Left ventricle myocardium superior (tissue), 1 donor: ENCODE measurements at regions not wholly inside any gene's neighbourhood (a gene's known extent, or its start where the extent isn't known, plus 50 kb on each side); places are given as distances from the start of the nearest gene placed in this dataset.
A peak's percentile ranks its signal among the peaks of the same experiment; 100 is the strongest.
"Not testable (repeated sequence)": the region's sequence is repeated elsewhere in the genome, so short reads cannot be mapped to it uniquely, and the experiment has no call there.

ENCODE experiments used
- ATAC-seq: fragments of 200-7000 bp; cut with Tn5 transposase; one replicate; pipeline ENCODE4 v1.9.1; 2020; ENCODE audit warnings: mild to moderate bottlenecking, moderate library complexity
- DNase-seq: peaks from one replicate; pipeline ENCODE4 v3.0.0-alpha.2; 2020
- intact Hi-C: fragments of 100-400 bp; cut with micrococcal nuclease; formaldehyde crosslinking; loops from one replicate; pipeline ENCODE4 v1.11.0; 2022
- donor health status: DM: no; HTN: yes; CAD: no; lungs with severe emphysema.

- ATAC-seq (no peak), DNase-seq (no peak)
- intact Hi-C loops: no loop called here
Observed at GRCh38 chr11:82404981-82405380, 328.7 kb downstream of the FAM181B start.

GRCh38 chr11:82403640-82404305 lies 329.9 kb downstream of the FAM181B start:
- intact Hi-C loops: no loop called here
- DNase-seq (no peak), ATAC-seq (no peak)

GRCh38 chr11:82398300-82398815 lies 335.3 kb downstream of the FAM181B start:
- intact Hi-C loops: no loop called here
- ATAC-seq: peak; percentile 68
- no peak for DNase-seq

- ATAC-seq, intact Hi-C loops: not testable (repeated sequence)
- DNase-seq: peak; percentile 39
Observed at GRCh38 chr11:82396639-82397038, 337.0 kb downstream of the FAM181B start.

- DNase-seq (no peak), ATAC-seq (no peak)
- intact Hi-C loops: no loop called here
Observed at GRCh38 chr11:82384308-82384707, 349.4 kb downstream of the FAM181B start.

GRCh38 chr11:82373781-82374542 lies 359.7 kb downstream of the FAM181B start:
- ATAC-seq: no peak
- intact Hi-C loops: no loop called here
- DNase-seq: no peak

GRCh38 chr11:82365351-82365750 lies 368.3 kb downstream of the FAM181B start:
- DNase-seq: no peak
- ATAC-seq: no peak
- intact Hi-C loops: no loop called here

GRCh38 chr11:82356316-82356715 lies 377.3 kb downstream of the FAM181B start:
- DNase-seq: no peak
- intact Hi-C loops: no loop called here
- no peak for ATAC-seq

GRCh38 chr11:82355313-82355823 lies 378.3 kb downstream of the FAM181B start:
- no peak for ATAC-seq
- intact Hi-C loops: no loop called here
- no peak for DNase-seq

GRCh38 chr11:82326853-82327252 lies 406.8 kb downstream of the FAM181B start:
- intact Hi-C loops: no loop called here
- ATAC-seq (no peak), DNase-seq (no peak)

GRCh38 chr11:82321206-82321605 lies 412.5 kb downstream of the FAM181B start:
- DNase-seq (no peak), ATAC-seq (no peak)
- intact Hi-C loops: no loop called here

- intact Hi-C loops: no loop called here
- no peak for ATAC-seq
- DNase-seq: no peak
Observed at GRCh38 chr11:82315093-82315492, 418.6 kb downstream of the FAM181B start.

GRCh38 chr11:82308979-82309378 lies 424.7 kb downstream of the FAM181B start:
- intact Hi-C loops: no loop called here

GRCh38 chr11:82305123-82305522 lies 428.5 kb downstream of the FAM181B start:
- DNase-seq (no peak), ATAC-seq (no peak)
- intact Hi-C loops: no loop called here

More at GRCh38 chr11:82308979-82309378, 424.7 kb downstream of the FAM181B start:
- no peak for DNase-seq
- no peak for ATAC-seq

- intact Hi-C loops: no loop called here
- ATAC-seq (no peak), DNase-seq (no peak)
Observed at GRCh38 chr11:82303671-82304070, 430.0 kb downstream of the FAM181B start.

GRCh38 chr11:82288471-82288870 lies 445.2 kb downstream of the FAM181B start:
- ATAC-seq: no peak
- DNase-seq: no peak
- intact Hi-C loops: no loop called here

GRCh38 chr11:82270870-82271269 lies 462.8 kb downstream of the FAM181B start:
- no peak for ATAC-seq
- intact Hi-C loops: no loop called here
- no peak for DNase-seq

GRCh38 chr11:82268627-82269026 lies 465.0 kb downstream of the FAM181B start:
- no peak for DNase-seq
- intact Hi-C loops: no loop called here
- ATAC-seq: no peak

GRCh38 chr11:82267186-82267585 lies 466.5 kb downstream of the FAM181B start:
- DNase-seq: no peak
- intact Hi-C loops: no loop called here
- ATAC-seq: no peak

GRCh38 chr11:82261367-82261766 lies 472.3 kb downstream of the FAM181B start:
- ATAC-seq: no peak
- no peak for DNase-seq
- intact Hi-C loops: no loop called here
